ENCODE measurements at regions not wholly inside any gene's neighbourhood (a gene's known extent, or its start where the extent isn't known, plus 50 kb on each side); places are given as distances from the start of the nearest gene placed in this dataset.

DNA sequence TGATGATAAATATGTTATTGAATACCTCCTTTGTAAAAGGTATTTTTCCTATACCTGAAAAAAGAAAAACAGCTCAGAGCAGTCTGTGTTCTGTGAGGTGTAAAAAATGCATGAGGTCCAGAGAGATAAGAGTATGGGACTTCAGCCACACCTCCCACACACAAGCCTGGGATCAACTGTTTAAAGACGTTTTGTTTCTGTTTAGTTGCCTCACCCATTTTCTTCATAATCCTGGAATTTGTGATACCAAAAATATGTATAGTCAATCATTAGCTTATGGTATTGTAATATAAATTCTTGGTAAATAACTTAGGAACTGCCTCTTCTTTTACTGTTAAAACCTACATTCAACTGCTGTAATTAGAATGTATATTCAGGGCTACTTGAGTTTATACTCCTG lies 1322.9 kb upstream of the TMEFF2 start:
- TF ChIP-seq RAD21 (IDR thresholded peaks at IDR 0.05; ENCODE audit: low read depth) = no peak
- no peak for TF ChIP-seq EZH2 (IDR thresholded peaks at IDR 0.05)
- no peak for TF ChIP-seq EZH2phosphoT487 (IDR thresholded peaks at IDR 0.05; ENCODE audit: borderline replicate concordance)
- TF ChIP-seq, protein P1, sequence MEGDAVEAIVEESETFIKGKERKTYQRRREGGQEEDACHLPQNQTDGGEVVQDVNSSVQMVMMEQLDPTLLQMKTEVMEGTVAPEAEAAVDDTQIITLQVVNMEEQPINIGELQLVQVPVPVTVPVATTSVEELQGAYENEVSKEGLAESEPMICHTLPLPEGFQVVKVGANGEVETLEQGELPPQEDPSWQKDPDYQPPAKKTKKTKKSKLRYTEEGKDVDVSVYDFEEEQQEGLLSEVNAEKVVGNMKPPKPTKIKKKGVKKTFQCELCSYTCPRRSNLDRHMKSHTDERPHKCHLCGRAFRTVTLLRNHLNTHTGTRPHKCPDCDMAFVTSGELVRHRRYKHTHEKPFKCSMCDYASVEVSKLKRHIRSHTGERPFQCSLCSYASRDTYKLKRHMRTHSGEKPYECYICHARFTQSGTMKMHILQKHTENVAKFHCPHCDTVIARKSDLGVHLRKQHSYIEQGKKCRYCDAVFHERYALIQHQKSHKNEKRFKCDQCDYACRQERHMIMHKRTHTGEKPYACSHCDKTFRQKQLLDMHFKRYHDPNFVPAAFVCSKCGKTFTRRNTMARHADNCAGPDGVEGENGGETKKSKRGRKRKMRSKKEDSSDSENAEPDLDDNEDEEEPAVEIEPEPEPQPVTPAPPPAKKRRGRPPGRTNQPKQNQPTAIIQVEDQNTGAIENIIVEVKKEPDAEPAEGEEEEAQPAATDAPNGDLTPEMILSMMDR (IDR thresholded peaks at IDR 0.05 in 2 of 3, conservative IDR thresholded peaks at IDR 0.05 in 1 of 3; ENCODE audit: borderline replicate concordance in 1 of 3, insufficient read depth in 1 of 3, low read depth in 2 of 3, low read length in 2 of 3) = no peak
- no peak for TF ChIP-seq JUND (IDR thresholded peaks at IDR 0.05)
- TF ChIP-seq ELF1 (IDR thresholded peaks at IDR 0.05; ENCODE audit: borderline replicate concordance, low read depth) = no peak
- no peak for TF ChIP-seq ZFX (IDR thresholded peaks at IDR 0.05)
- TF ChIP-seq, protein P2, sequence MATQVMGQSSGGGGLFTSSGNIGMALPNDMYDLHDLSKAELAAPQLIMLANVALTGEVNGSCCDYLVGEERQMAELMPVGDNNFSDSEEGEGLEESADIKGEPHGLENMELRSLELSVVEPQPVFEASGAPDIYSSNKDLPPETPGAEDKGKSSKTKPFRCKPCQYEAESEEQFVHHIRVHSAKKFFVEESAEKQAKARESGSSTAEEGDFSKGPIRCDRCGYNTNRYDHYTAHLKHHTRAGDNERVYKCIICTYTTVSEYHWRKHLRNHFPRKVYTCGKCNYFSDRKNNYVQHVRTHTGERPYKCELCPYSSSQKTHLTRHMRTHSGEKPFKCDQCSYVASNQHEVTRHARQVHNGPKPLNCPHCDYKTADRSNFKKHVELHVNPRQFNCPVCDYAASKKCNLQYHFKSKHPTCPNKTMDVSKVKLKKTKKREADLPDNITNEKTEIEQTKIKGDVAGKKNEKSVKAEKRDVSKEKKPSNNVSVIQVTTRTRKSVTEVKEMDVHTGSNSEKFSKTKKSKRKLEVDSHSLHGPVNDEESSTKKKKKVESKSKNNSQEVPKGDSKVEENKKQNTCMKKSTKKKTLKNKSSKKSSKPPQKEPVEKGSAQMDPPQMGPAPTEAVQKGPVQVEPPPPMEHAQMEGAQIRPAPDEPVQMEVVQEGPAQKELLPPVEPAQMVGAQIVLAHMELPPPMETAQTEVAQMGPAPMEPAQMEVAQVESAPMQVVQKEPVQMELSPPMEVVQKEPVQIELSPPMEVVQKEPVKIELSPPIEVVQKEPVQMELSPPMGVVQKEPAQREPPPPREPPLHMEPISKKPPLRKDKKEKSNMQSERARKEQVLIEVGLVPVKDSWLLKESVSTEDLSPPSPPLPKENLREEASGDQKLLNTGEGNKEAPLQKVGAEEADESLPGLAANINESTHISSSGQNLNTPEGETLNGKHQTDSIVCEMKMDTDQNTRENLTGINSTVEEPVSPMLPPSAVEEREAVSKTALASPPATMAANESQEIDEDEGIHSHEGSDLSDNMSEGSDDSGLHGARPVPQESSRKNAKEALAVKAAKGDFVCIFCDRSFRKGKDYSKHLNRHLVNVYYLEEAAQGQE (IDR thresholded peaks at IDR 0.05; ENCODE audit: low read depth) = no peak
- TF ChIP-seq YY1 (IDR thresholded peaks at IDR 0.05; ENCODE audit: extremely low read depth, insufficient replicate concordance, low read depth, low read length) = no peak

Data from HCT116 (cell line).